Upper lobe of left lung (tissue), 6 donors: ENCODE measurements at regions not wholly inside any gene's neighbourhood (a gene's known extent, or its start where the extent isn't known, plus 50 kb on each side); places are given as distances from the start of the nearest gene placed in this dataset.
"Not testable (repeated sequence)": the region's sequence is repeated elsewhere in the genome, so short reads cannot be mapped to it uniquely, and the experiment has no call there.

Experiments used
- ATAC-seq, 2 donors: fragments of 200-7000 bp; cut with Tn5 transposase; one replicate each; pipeline ENCODE4 v1.9.1; 2022; ENCODE audit warnings: mild to moderate bottlenecking in 2 of 2, moderate library complexity in 2 of 2; ENCODE audit not compliant: low FRiP score in 2 of 2
- DNase-seq, 2 donors: peaks; one replicate each; pipeline ENCODE4 v3.0.0-alpha.2; 2019 to 2020
- H3K27ac ChIP-seq, 4 donors: fragments of 200-600 bp; sonication (generic); one replicate each; pipeline ENCODE4 v1.5.1; 2016 to 2019
- H3K27me3 ChIP-seq, 4 donors: fragments of 200-600 bp; sonication (generic); one replicate each; pipeline ENCODE4 v1.5.1; 2017 to 2019
- H3K36me3 ChIP-seq, 4 donors: fragments of 200-600 bp; sonication (generic); one replicate each; pipeline ENCODE4 v1.5.1; 2016 to 2019
- H3K4me1 ChIP-seq, 4 donors: fragments of 200-600 bp; sonication (generic); one replicate each; pipeline ENCODE4 v1.5.1; 2018 to 2019
- H3K4me3 ChIP-seq, 4 donors: fragments of 200-600 bp; sonication (generic); one replicate each; pipeline ENCODE4 v1.5.1; 2017 to 2019; ENCODE audit warnings: mild to moderate bottlenecking in 2 of 4, moderate library complexity in 1 of 4
- H3K9me3 ChIP-seq, 4 donors: fragments of 200-600 bp; sonication (generic); one replicate each; pipeline ENCODE4 v1.5.1; 2018 to 2019
- CTCF ChIP-seq, 6 experiments: fragments of 450-650 bp in 4 of 6; fragments of 200-600 bp in 2 of 6; sonication (generic) in 2 of 6; IDR thresholded peaks; one replicate each; pipeline ENCODE4 v1.5.1; 2016 to 2019; ENCODE audit warnings: antibody characterized with exemption in 6 of 6
- EP300 ChIP-seq, 4 donors: sonication (generic); formaldehyde crosslinking; IDR thresholded peaks; one replicate each; pipeline ENCODE4 v1.5.1; 2017; ENCODE audit warnings: antibody characterized with exemption in 4 of 4, control low read depth in 2 of 4
- POLR2A ChIP-seq, 4 donors: fragments of 450-650 bp; IDR thresholded peaks; one replicate each; pipeline ENCODE4 v1.5.1; 2016 to 2017; ENCODE audit warnings: antibody characterized with exemption in 4 of 4, mild to moderate bottlenecking in 2 of 4
- POLR2AphosphoS5 ChIP-seq, 2 donors: sonication (generic); formaldehyde crosslinking; IDR thresholded peaks; one replicate each; pipeline ENCODE4 v1.5.1; 2017; ENCODE audit warnings: antibody characterized with exemption in 2 of 2
- whole genome bisulfite sequencing, 2 donors: methylation state at CpG; one replicate each; pipeline ENCODE4 v1.1.5; 2017 to 2018; 5-methylcytosine and 5-hydroxymethylcytosine counted together
- donor health status: DM: no; HTN: no; CAD: no; lungs with moderate emphysema.
- donor health status: DM: no; HTN: yes; CAD: no; lungs with severe emphysema.

DNA sequence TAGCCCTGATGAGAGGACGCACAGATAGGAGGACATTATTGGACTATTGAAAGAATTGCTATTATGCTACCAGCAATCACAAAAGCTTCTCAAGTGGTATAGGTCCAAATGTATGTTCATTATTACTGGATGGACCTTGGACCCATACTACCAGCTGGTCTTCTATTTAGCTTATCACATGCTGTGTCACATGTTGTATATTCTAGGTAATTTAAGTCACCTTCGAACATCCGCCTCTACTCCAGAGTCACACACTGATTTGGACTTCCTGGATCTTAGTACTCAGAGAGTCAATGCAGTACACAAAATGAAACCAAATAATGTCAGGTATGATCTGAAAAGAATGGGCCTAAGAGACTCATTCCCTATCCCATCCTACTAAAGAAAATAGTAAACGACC, 534.0 kb upstream of the API5 start:
- Histone ChIP-seq H3K9me3 (no peaks in the 10 kb centered on the region), H3K36me3 (no peaks in the 10 kb centered on the region), H3K27ac (no peak overlapping the region), H3K27me3 (no peaks in the 10 kb centered on the region), H3K4me1 (no peaks in the 10 kb centered on the region), H3K4me3 (no peak overlapping the region)
- ATAC-seq (no peak), DNase-seq (no peak)
- TF ChIP-seq POLR2A (IDR thresholded peaks at IDR 0.05), result no peak
- TF ChIP-seq POLR2AphosphoS5 (IDR thresholded peaks at IDR 0.05), result no peak
- TF ChIP-seq EP300 (IDR thresholded peaks at IDR 0.05), result no peak
- TF ChIP-seq CTCF (IDR thresholded peaks at IDR 0.05), result no peak
- WGBS, 2 donors, result 65 to 89% methylated on average over 4 of the region's 4 CpGs

- Histone ChIP-seq H3K4me1 (no peaks in the 10 kb centered on the region), H3K27ac (no peak overlapping the region), H3K27me3 (no peaks in the 10 kb centered on the region), H3K36me3 (no peaks in the 10 kb centered on the region), H3K9me3 (no peaks in the 10 kb centered on the region), H3K4me3 (no peak overlapping the region)
- 76 to 81% methylated on average over 1 of the region's 1 CpG for WGBS, 2 donors
- no peak for ATAC-seq
- DNase-seq, result no peak
- TF ChIP-seq POLR2A (IDR thresholded peaks at IDR 0.05) (no peak), EP300 (IDR thresholded peaks at IDR 0.05) (no peak), POLR2AphosphoS5 (IDR thresholded peaks at IDR 0.05) (no peak), CTCF (IDR thresholded peaks at IDR 0.05) (no peak)
These were observed 533.6 kb upstream of the API5 start for GRCh38 chr11:42778193-42778592.

GRCh38 chr11:42779555-42779954, 532.2 kb upstream of the API5 start:
- Histone ChIP-seq H3K9me3 (no peaks in the 10 kb centered on the region), H3K27ac (no peak overlapping the region), H3K4me1 (no peaks in the 10 kb centered on the region), H3K27me3 (no peaks in the 10 kb centered on the region), H3K36me3 (no peaks in the 10 kb centered on the region), H3K4me3 (no peak overlapping the region)
- no peak for DNase-seq
- TF ChIP-seq POLR2AphosphoS5 (IDR thresholded peaks at IDR 0.05) (no peak), EP300 (IDR thresholded peaks at IDR 0.05) (no peak), POLR2A (IDR thresholded peaks at IDR 0.05) (no peak), CTCF (IDR thresholded peaks at IDR 0.05) (no peak)
- ATAC-seq, result no peak
- 65 to 70% methylated on average over 3 of the region's 3 CpGs for WGBS, 2 donors

GRCh38 chr11:42786981-42787380, 524.8 kb upstream of the API5 start:
- Histone ChIP-seq H3K27me3 (no peaks in the 10 kb centered on the region), H3K9me3 (peaks cover 0 to 3% (median 0%) of the 10 kb centered on the region in 4 donors), H3K36me3 (no peaks in the 10 kb centered on the region), H3K4me1 (no peaks in the 10 kb centered on the region), H3K27ac (no peak overlapping the region), H3K4me3 (no peak overlapping the region)
- DNase-seq (no peak), ATAC-seq (no peak)
- WGBS, 2 donors, result 71 to 90% methylated on average over 1 of the region's 1 CpG
- TF ChIP-seq EP300 (IDR thresholded peaks at IDR 0.05) (no peak), CTCF (IDR thresholded peaks at IDR 0.05) (no peak), POLR2AphosphoS5 (IDR thresholded peaks at IDR 0.05) (no peak), POLR2A (IDR thresholded peaks at IDR 0.05) (no peak)

DNA sequence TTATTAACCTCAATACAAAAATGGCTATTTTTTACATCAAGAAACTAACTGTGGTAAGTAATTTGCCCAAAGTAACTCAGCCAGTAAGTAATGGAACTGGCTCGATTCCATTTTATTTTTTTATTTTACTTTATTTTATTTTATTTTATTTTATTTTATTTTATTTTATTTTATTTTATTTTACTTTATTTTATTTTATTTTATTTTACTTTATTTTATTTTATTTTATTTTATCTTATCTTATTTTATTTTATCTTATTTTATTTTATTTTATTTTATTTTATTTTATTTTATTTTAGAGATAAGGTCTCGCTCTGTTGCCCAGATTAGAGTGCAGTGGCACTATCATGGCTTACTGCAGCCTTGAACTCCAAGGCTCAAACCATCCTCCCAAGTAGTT, 516.3 kb upstream of the API5 start:
- H3K27ac ChIP-seq, DNase-seq, ATAC-seq, H3K4me1 ChIP-seq, H3K9me3 ChIP-seq, H3K4me3 ChIP-seq, H3K27me3 ChIP-seq, H3K36me3 ChIP-seq: not testable (repeated sequence)
- WGBS, 2 donors, result 96% methylated on average over 2 of the region's 2 CpGs; no CpG with 5 or more reads in 1 of the 2 donors
